ENCODE measurements at regions not wholly inside any gene's neighbourhood (a gene's known extent, or its start where the extent isn't known, plus 50 kb on each side); places are given as distances from the start of the nearest gene placed in this dataset.

DNA sequence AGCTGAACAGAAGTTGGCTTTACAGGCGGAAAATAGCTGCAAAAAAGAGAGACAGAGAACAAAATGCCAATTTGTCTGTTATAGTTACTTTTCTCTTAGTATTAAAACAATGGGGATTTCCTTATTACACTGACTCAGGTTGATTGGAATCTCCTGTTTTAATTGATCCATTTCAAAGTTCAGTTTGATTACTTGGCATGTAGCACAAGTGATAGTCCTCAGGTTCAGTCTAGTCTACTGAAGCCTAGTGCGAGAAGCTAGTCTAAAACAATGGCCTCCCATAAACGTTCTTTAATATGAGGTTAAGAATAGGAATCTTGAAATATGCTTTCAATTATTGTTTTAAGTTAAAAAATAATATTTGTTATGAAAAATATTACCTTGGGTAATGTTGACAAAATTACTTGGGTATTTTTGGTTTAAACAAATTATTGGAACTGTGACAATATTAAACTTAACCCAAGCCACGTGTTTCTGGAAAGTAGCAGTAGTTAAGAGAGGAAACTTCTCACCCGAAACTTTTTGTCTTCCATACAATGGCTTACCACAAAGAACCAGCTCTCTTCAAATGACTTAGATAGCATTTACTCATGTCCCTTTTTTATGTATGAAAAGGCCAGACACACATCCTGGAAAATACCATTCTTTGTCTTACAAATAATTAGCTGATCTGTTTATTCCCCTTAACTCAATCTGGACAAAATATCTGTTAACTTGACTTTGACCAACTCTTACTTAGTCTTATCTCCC lies 1326.2 kb upstream of the TMEFF2 start:
- DNase-seq (no peak), ATAC-seq (ENCODE audit: low read depth) (no peak)
- intact Hi-C loops (cut with micrococcal nuclease): no loop called here
- Mint-ChIP-seq H3K4me3 (no peak overlapping the region), H3K36me3 (ENCODE audit: low read depth) (no peaks in the 10 kb centered on the region), H3K9me3 (peaks cover 3% of the 10 kb centered on the region), H3K4me1 (no peaks in the 10 kb centered on the region), H3K27ac (no peak overlapping the region), H3K27me3 (no peaks in the 10 kb centered on the region)
- TF ChIP-seq, protein P1, sequence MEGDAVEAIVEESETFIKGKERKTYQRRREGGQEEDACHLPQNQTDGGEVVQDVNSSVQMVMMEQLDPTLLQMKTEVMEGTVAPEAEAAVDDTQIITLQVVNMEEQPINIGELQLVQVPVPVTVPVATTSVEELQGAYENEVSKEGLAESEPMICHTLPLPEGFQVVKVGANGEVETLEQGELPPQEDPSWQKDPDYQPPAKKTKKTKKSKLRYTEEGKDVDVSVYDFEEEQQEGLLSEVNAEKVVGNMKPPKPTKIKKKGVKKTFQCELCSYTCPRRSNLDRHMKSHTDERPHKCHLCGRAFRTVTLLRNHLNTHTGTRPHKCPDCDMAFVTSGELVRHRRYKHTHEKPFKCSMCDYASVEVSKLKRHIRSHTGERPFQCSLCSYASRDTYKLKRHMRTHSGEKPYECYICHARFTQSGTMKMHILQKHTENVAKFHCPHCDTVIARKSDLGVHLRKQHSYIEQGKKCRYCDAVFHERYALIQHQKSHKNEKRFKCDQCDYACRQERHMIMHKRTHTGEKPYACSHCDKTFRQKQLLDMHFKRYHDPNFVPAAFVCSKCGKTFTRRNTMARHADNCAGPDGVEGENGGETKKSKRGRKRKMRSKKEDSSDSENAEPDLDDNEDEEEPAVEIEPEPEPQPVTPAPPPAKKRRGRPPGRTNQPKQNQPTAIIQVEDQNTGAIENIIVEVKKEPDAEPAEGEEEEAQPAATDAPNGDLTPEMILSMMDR (IDR thresholded peaks at IDR 0.05): no peak
- POLR2A ChIA-PET: no interaction called here
- CTCF ChIA-PET: no interaction called here

DNA sequence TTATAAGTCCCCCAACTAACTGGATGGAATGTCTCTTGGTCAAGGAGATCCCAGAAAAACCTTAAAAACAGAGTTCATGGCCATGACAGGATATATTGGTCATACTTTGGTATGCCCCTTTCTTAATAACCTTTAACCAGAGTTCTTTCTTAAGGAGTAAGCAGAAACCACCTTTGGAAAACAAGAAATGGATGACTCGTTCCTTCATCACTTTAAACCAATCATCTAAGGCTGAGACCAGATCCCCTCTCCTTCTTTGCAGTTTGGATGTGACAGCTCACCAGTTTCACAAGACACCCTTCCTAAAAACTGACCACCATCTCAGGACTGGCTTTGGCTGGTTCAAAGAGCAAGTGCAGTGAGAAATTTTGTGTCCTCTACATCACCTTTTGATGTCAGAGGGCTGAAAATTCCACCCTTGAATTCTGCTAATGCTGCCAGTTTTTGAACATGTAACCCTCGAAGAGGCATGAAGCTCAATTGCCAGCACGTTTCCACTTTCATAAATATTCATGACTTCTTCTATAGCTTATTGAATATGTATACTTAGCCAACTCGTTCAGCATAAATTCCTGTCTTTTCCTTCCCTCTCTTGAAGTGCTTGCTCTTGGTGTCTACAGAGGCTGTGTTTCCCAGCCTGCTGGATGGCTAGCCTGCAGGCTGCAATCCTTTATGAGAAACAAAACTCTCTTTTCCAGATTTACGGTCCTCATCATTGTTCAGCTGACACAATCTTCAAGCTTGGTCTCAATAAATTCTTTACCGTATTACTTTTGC lies 1323.5 kb upstream of the TMEFF2 start:
- Mint-ChIP-seq H3K36me3 (ENCODE audit: low read depth) (no peaks in the 10 kb centered on the region), H3K9me3 (peaks cover 3% of the 10 kb centered on the region), H3K27me3 (no peaks in the 10 kb centered on the region), H3K4me3 (no peak overlapping the region), H3K4me1 (no peaks in the 10 kb centered on the region), H3K27ac (no peak overlapping the region)
- TF ChIP-seq, protein P1 (IDR thresholded peaks at IDR 0.05): no peak
- CTCF ChIA-PET: no interaction called here
- POLR2A ChIA-PET: no interaction called here
- intact Hi-C loops (cut with micrococcal nuclease): no loop called here
- ATAC-seq (ENCODE audit: low read depth) (no peak), DNase-seq (no peak)

DNA sequence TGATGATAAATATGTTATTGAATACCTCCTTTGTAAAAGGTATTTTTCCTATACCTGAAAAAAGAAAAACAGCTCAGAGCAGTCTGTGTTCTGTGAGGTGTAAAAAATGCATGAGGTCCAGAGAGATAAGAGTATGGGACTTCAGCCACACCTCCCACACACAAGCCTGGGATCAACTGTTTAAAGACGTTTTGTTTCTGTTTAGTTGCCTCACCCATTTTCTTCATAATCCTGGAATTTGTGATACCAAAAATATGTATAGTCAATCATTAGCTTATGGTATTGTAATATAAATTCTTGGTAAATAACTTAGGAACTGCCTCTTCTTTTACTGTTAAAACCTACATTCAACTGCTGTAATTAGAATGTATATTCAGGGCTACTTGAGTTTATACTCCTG lies 1322.9 kb upstream of the TMEFF2 start:
- ATAC-seq (ENCODE audit: low read depth) (no peak), DNase-seq (no peak)
- Mint-ChIP-seq H3K4me3 (no peak overlapping the region), H3K9me3 (peaks cover 3% of the 10 kb centered on the region), H3K27ac (no peak overlapping the region), H3K4me1 (no peaks in the 10 kb centered on the region), H3K27me3 (no peaks in the 10 kb centered on the region), H3K36me3 (ENCODE audit: low read depth) (no peaks in the 10 kb centered on the region)
- TF ChIP-seq, protein P1 (IDR thresholded peaks at IDR 0.05): no peak
- intact Hi-C loops (cut with micrococcal nuclease): no loop called here
- ChIA-PET POLR2A (no interaction called here), CTCF (no interaction called here)

DNA sequence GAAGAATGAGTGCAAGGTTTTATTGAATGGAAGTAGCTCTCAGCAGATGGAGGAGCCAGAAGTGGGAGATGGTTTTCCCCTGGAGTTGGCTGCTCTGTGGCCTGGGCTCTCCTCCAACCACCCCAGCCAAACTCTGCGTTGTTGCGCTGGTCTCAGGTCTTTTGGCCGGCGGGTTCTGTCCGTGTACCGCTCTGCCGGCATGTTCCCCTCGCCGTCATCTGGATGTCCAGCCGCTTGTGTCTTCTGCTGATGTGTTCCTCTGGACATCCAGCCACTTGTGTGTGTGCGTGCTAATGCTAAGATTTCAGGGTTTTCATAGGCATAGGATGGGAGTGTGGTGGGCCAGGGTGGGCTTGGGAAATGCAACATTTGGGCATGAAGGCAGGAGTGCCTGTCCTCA lies 1311.3 kb upstream of the TMEFF2 start:
- CTCF ChIA-PET: no interaction called here
- TF ChIP-seq, protein P1 (IDR thresholded peaks at IDR 0.05): no peak
- ATAC-seq (ENCODE audit: low read depth) (no peak), DNase-seq (no peak)
- intact Hi-C loops (cut with micrococcal nuclease): no loop called here
- no peaks in the 10 kb centered on the region for H3K9me3 Mint-ChIP-seq
- POLR2A ChIA-PET: no interaction called here
- no peaks in the 10 kb centered on the region for H3K36me3 Mint-ChIP-seq (ENCODE audit: low read depth)
- H3K4me1 Mint-ChIP-seq: no peaks in the 10 kb centered on the region
- H3K27ac Mint-ChIP-seq: no peak overlapping the region
- no peak overlapping the region for H3K4me3 Mint-ChIP-seq
- no peaks in the 10 kb centered on the region for H3K27me3 Mint-ChIP-seq

DNA sequence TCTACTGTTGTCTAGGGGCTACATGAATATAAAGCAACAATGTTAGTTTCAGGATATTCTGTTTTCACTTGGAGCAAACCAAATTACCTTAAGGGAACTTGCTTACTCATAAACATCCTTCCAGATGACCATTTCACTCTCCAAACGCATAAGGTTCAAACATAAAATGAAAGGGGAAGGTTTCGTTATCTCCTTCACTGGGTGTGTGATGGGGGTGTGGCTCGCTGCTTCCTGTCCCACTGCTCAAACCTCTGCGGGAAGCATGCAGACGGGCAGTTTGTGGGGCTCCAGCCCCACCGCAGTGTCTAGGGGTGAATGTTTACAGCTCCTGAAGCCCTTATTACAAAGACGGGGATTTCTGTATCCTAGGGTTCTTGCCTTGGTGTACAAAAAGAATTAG lies 1310.9 kb upstream of the TMEFF2 start:
- intact Hi-C loops (cut with micrococcal nuclease): no loop called here
- H3K27ac Mint-ChIP-seq: no peak overlapping the region
- TF ChIP-seq, protein P1 (IDR thresholded peaks at IDR 0.05): no peak

More for the DNA sequence above, 1310.9 kb upstream of the TMEFF2 start:
- Mint-ChIP-seq H3K9me3 (no peaks in the 10 kb centered on the region), H3K4me3 (no peak overlapping the region), H3K4me1 (no peaks in the 10 kb centered on the region), H3K27me3 (no peaks in the 10 kb centered on the region), H3K36me3 (ENCODE audit: low read depth) (no peaks in the 10 kb centered on the region)
- no peak for ATAC-seq (ENCODE audit: low read depth)
- ChIA-PET POLR2A (no interaction called here), CTCF (no interaction called here)
- DNase-seq: no peak
